ENCODE measurements at regions not wholly inside any gene's neighbourhood (a gene's known extent, or its start where the extent isn't known, plus 50 kb on each side); places are given as distances from the start of the nearest gene placed in this dataset.

DNA sequence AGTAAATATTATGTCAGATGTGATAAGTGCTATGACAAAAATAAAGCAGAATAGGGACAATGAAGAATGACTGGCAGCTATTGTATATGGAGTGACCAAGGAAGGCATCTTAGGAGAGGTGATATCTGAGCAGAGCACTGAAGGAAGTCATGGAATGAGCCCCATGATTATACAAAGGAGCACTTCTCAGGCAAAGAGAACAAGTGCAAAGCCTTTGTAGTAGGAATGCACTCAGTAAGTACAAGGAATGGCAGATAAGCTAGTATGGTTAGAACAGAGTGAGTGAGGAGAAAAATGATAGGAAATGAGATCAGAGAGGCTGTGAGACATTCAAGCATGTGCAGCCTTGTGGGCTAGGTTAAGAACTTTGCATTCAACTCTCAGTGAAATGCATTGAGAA lies 214.8 kb downstream of the LURAP1L start:
- TF ChIP-seq, protein P1, sequence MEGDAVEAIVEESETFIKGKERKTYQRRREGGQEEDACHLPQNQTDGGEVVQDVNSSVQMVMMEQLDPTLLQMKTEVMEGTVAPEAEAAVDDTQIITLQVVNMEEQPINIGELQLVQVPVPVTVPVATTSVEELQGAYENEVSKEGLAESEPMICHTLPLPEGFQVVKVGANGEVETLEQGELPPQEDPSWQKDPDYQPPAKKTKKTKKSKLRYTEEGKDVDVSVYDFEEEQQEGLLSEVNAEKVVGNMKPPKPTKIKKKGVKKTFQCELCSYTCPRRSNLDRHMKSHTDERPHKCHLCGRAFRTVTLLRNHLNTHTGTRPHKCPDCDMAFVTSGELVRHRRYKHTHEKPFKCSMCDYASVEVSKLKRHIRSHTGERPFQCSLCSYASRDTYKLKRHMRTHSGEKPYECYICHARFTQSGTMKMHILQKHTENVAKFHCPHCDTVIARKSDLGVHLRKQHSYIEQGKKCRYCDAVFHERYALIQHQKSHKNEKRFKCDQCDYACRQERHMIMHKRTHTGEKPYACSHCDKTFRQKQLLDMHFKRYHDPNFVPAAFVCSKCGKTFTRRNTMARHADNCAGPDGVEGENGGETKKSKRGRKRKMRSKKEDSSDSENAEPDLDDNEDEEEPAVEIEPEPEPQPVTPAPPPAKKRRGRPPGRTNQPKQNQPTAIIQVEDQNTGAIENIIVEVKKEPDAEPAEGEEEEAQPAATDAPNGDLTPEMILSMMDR (IDR thresholded peaks at IDR 0.05; ENCODE audit: borderline replicate concordance, extremely low read depth, low read length, poor library complexity, severe bottlenecking), result no peak
- no peak for TF ChIP-seq EZH2 (IDR thresholded peaks at IDR 0.05; ENCODE audit: borderline replicate concordance, low read depth, low read length, severe bottlenecking)

Measured in DND-41 (cell line).